ENCODE measurements at regions not wholly inside any gene's neighbourhood (a gene's known extent, or its start where the extent isn't known, plus 50 kb on each side); places are given as distances from the start of the nearest gene placed in this dataset.

DNA sequence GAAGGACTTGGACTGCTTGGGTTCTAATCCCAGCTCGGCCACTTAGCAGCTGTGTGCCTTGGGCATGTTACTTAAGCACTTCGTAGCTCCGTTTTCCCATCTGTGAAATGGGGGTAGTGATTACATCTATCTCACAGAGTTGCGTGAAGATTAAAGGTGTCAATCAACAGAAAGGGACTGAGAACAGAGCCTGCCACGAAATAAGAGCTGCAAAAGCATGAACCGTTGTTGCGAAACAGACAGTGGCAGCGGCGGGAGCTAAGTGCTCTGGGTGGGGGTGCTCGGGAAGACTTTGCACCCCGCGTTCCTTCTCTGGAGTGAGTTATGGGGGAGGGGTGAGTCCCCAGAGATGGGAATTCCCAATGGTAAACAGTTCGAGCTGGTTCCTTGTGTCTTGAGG, 79.6 kb upstream of the LHX1 start:
- TF ChIP-seq CTCF (IDR thresholded peaks at IDR 0.05) (no peak), EZH2 (IDR thresholded peaks at IDR 0.05; ENCODE audit: borderline replicate concordance, insufficient read depth, low read depth, low read length, poor library complexity, severe bottlenecking) (no peak)

Data from B cell (primary cell).